Naive B cell (primary cell): ENCODE measurements at regions not wholly inside any gene's neighbourhood (a gene's known extent, or its start where the extent isn't known, plus 50 kb on each side); places are given as distances from the start of the nearest gene placed in this dataset.

Experiments used
- ATAC-seq, 2 donors: fragments of 150-1000 bp; cut with Tn5 transposase; 2 replicates each; pipeline ENCODE4 v1.10.0; 2021; ENCODE audit warnings: low read depth in 2 of 2, mild to moderate bottlenecking in 2 of 2, moderate library complexity in 2 of 2
- DNase-seq: peaks from one replicate; pipeline ENCODE4 v3.0.0; 2022
- H3K27ac Mint-ChIP-seq, 6 donors: one replicate each; pipeline ENCODE4 v1.8.0; 2020 to 2022; ENCODE audit warnings: mild to moderate bottlenecking in 6 of 6, mixed read lengths in 6 of 6, moderate library complexity in 5 of 6, inconsistent platforms in 2 of 6
- H3K27me3 Mint-ChIP-seq, 3 donors: one replicate each; pipeline ENCODE4 v1.8.0; 2021 to 2022; ENCODE audit warnings: mixed read lengths in 3 of 3, mild to moderate bottlenecking in 1 of 3
- H3K36me3 Mint-ChIP-seq, 2 donors: one replicate each; pipeline ENCODE4 v1.8.0; 2020 to 2022; ENCODE audit warnings: mixed read lengths in 2 of 2, inconsistent platforms in 1 of 2, mild to moderate bottlenecking in 1 of 2
- H3K4me1 Mint-ChIP-seq, 3 donors: one replicate each; pipeline ENCODE4 v1.8.0; 2020 to 2022; ENCODE audit warnings: mixed read lengths in 3 of 3, inconsistent platforms in 1 of 3, mild to moderate bottlenecking in 1 of 3, moderate library complexity in 1 of 3
- H3K4me3 Mint-ChIP-seq, 8 donors: one replicate each; pipeline ENCODE4 v1.8.0; 2020 to 2022; ENCODE audit warnings: mild to moderate bottlenecking in 8 of 8, mixed read lengths in 8 of 8, moderate library complexity in 8 of 8, inconsistent platforms in 2 of 8
- H3K9me3 Mint-ChIP-seq, 7 donors: one replicate each; pipeline ENCODE4 v1.8.0; 2020 to 2022; ENCODE audit warnings: mixed read lengths in 7 of 7, mild to moderate bottlenecking in 5 of 7, inconsistent platforms in 2 of 7, moderate library complexity in 1 of 7

DNA sequence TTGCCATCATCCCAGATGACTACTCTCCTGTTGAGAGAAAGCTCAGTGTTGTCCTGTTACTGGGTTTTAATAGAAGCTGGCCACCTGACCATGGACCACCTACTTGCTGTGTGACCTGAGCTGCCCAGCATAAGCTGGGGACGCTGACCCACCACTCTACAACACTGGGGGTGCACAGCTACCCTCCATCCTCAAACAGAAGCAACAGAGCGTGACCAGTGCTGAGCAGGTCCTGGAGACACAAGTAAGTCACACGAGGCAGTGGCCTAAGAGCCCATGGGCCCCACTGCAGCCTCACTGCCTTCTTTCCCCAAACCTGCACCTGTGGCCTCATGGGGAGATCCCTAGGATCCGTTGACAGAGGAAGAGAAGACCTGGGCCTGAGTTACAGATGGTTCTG, 198.6 kb upstream of the ADARB2 start:
- peaks cover 0 to 2% (median 0%) of the 10 kb centered on the region in 7 donors for H3K9me3 Mint-ChIP-seq
- H3K4me1 Mint-ChIP-seq: peaks cover 25 to 27% (median 27%) of the 10 kb centered on the region in 3 donors
- H3K27ac Mint-ChIP-seq: peak overlapping the region in 4 of 6 donors; percentile 15 to 97 (median 76)

DNA sequence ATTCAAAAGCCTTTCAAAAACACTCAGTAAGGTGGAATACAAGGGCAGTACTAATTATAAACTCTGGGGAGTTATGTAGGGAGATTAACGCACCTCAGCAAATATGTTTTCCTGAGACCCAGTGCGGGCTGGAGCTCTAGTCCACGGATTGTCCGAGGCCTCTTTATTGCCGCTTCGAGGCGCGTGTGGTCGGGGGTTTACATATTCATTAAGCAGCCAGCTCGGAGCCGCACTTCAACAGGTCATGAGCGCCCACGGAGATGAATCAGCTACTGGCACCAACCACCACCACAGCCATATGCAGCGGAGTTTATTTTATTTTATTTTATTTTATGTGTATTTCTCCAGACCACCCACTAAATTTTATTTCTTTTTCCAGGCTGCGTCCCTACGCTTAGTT, 195.9 kb upstream of the ADARB2 start:
- peak overlapping the region in 2 of 6 donors; percentile 53 to 57 for H3K27ac Mint-ChIP-seq
- ATAC-seq (no peak), DNase-seq (no peak)
- peak overlapping the region in 1 of 8 donors; percentile 77 for H3K4me3 Mint-ChIP-seq
- peaks cover 5 to 21% (median 7%) of the 10 kb centered on the region in 3 donors for H3K27me3 Mint-ChIP-seq
- no peaks in the 10 kb centered on the region for H3K36me3 Mint-ChIP-seq
- peaks cover 11 to 16% (median 12%) of the 10 kb centered on the region in 3 donors for H3K4me1 Mint-ChIP-seq
- H3K9me3 Mint-ChIP-seq: no peaks in the 10 kb centered on the region

More for the DNA sequence above, 198.6 kb upstream of the ADARB2 start:
- DNase-seq: no peak
- Mint-ChIP-seq H3K4me3 (peak overlapping the region in 1 of 8 donors; percentile 44), H3K27me3 (peaks cover 0 to 7% (median 4%) of the 10 kb centered on the region in 3 donors), H3K36me3 (no peaks in the 10 kb centered on the region)
- no peak for ATAC-seq

DNA sequence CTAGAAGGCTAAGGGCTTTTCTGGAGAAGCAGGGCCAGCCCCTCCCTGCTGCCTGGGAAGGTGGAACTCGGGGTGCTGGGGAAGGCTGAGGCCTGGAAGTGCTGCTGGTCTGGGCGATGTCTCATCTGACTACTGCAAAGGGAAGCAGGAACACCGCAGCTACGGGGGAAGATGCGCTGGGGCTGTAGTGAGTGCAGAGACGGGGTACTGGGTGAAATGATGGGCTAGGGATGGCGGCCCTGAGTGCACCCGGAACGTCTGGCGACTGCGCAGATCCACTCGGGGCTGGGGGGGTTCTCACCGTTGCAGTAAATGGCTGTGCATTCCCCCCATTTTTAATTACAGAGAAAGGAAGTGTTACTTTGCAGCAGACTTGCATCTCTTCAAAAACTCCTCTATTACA, 195.4 kb upstream of the ADARB2 start:
- Mint-ChIP-seq H3K4me3 (peak overlapping the region in 6 of 8 donors; percentile 31 to 77 (median 56)), H3K9me3 (no peaks in the 10 kb centered on the region), H3K27ac (peak overlapping the region in 4 of 6 donors; percentile 12 to 75 (median 55)), H3K27me3 (peaks cover 8 to 25% (median 11%) of the 10 kb centered on the region in 3 donors), H3K4me1 (peaks cover 10 to 16% (median 10%) of the 10 kb centered on the region in 3 donors), H3K36me3 (no peaks in the 10 kb centered on the region)
- DNase-seq (no peak), ATAC-seq (peak; percentile 40 to 64)

DNA sequence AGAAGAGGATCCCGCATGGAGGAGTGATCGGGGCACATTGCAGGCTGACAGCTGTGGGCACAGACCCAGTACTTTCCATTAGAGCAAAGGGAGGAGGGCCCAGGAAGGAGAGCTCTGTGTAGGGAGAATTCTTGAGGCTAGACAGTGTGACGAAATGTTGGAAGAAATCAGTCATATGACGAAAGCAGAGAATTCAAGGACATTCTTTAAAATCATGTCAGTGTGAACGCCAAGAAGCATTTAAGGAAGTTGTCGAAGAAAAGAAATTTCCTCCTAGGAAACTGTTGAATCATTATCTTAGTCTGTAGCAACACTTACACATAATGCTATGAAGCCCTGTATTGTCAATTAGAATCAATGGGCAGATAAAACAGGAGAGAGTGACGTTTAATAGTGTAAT, 191.3 kb upstream of the ADARB2 start:
- Mint-ChIP-seq H3K36me3 (no peaks in the 10 kb centered on the region), H3K27me3 (peaks cover 7 to 18% (median 8%) of the 10 kb centered on the region in 3 donors), H3K27ac (peak overlapping the region in 1 of 6 donors; percentile 31)

DNA sequence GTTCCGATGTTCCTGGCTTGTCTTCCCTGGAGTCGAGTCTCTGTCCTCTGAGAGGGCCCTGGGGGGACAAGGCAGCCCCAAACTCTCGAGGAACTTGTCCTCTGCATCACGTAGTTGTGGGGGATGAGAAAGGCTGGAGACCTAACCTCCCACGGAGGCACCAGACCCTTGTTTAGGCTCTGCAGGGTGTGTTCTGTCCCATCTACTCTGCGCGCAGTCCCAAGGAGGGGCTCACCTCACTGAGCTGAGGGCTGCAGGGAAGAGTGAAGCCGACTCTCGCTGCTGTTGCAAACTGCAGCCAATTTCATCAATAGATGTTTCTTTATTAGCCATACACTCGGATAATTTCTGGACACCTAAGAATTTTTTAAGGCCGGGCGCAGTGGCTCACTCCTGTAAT, 186.7 kb upstream of the ADARB2 start:
- H3K27me3 Mint-ChIP-seq: peaks cover 8 to 12% (median 11%) of the 10 kb centered on the region in 3 donors
- H3K27ac Mint-ChIP-seq: no peak overlapping the region
- H3K36me3 Mint-ChIP-seq: no peaks in the 10 kb centered on the region
- no peak overlapping the region for H3K4me3 Mint-ChIP-seq
- DNase-seq: no peak
- H3K4me1 Mint-ChIP-seq: no peaks in the 10 kb centered on the region
- ATAC-seq: no peak
- no peaks in the 10 kb centered on the region for H3K9me3 Mint-ChIP-seq

More for the DNA sequence above, 191.3 kb upstream of the ADARB2 start:
- H3K4me1 Mint-ChIP-seq: peaks cover 10 to 16% (median 10%) of the 10 kb centered on the region in 3 donors
- ATAC-seq (no peak), DNase-seq (no peak)
- no peak overlapping the region for H3K4me3 Mint-ChIP-seq
- H3K9me3 Mint-ChIP-seq: no peaks in the 10 kb centered on the region

DNA sequence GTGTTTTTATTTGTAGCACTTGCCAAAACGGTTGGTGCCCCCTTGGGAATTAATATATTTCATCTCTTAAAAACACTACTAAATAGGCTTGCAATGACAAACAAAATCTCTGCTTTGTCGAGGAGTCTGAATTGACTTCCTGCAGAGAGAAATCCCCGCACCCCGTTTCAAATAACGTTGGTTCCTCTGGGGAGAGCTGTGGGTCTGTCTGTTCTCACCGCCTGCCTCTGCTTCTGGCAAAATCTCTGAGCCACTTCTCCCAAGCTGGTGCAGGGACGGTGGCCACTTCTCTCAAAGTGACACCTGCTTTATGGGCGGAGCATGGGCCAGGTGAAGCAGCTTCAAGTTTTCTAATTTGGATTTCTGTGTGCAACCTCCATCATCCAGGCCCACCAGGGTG, 186.3 kb upstream of the ADARB2 start:
- ATAC-seq (no peak), DNase-seq (no peak)
- no peaks in the 10 kb centered on the region for H3K36me3 Mint-ChIP-seq

DNA sequence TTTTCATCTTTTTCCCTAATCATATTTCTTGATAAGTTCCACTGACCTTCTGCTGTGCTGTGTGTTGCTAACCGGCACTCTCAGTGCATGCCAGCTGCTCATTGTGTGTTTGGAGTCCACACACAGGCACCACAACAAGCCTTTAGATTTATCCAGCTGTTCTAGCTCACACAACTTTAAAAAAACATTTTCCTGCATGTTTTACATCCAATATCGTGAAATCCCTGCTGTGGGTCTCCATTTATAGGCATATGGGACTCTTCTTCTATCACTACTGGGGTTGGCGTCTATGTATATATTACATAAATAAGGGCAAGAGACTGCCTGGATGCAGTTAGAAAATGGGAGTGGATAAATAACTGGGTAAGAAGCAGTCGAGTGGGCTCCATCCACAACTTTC, 183.6 kb upstream of the ADARB2 start:
- no peak overlapping the region for H3K27ac Mint-ChIP-seq
- DNase-seq (no peak), ATAC-seq (no peak)
- peaks cover 0 to 4% (median 0%) of the 10 kb centered on the region in 3 donors for H3K27me3 Mint-ChIP-seq
- no peaks in the 10 kb centered on the region for H3K36me3 Mint-ChIP-seq
- H3K9me3 Mint-ChIP-seq: peaks cover 0 to 8% (median 0%) of the 10 kb centered on the region in 7 donors
- no peaks in the 10 kb centered on the region for H3K4me1 Mint-ChIP-seq
- H3K4me3 Mint-ChIP-seq: no peak overlapping the region

More for the DNA sequence above, 186.3 kb upstream of the ADARB2 start:
- peaks cover 7 to 11% (median 8%) of the 10 kb centered on the region in 3 donors for H3K27me3 Mint-ChIP-seq
- peaks cover 0 to under 1% (median 0%) of the 10 kb centered on the region in 7 donors for H3K9me3 Mint-ChIP-seq
- H3K4me1 Mint-ChIP-seq: no peaks in the 10 kb centered on the region
- no peak overlapping the region for H3K4me3 Mint-ChIP-seq
- no peak overlapping the region for H3K27ac Mint-ChIP-seq

DNA sequence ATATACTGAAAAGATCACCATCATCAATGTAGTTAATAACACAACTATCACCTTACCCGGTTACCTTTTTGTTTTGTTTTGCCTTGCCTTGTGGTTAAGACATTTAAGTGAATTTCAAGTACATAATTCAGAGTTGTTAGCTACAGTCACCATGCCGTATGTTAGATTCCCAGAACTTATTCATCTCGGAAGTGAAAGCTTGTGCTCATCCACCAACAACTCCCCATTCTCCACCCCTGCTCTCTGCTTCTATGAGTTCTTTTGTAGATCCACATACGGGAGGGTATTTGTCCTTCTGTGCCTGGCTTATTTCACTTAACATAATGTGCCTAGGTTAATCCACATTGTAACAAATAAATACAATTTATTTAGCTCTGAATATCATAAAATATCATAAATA, 182.8 kb upstream of the ADARB2 start:
- Mint-ChIP-seq H3K4me3 (no peak overlapping the region), H3K27ac (no peak overlapping the region), H3K4me1 (no peaks in the 10 kb centered on the region), H3K36me3 (no peaks in the 10 kb centered on the region), H3K27me3 (peaks cover 0 to 4% (median 0%) of the 10 kb centered on the region in 3 donors), H3K9me3 (peaks cover 0 to 8% (median 0%) of the 10 kb centered on the region in 7 donors)
- ATAC-seq (no peak), DNase-seq (no peak)

DNA sequence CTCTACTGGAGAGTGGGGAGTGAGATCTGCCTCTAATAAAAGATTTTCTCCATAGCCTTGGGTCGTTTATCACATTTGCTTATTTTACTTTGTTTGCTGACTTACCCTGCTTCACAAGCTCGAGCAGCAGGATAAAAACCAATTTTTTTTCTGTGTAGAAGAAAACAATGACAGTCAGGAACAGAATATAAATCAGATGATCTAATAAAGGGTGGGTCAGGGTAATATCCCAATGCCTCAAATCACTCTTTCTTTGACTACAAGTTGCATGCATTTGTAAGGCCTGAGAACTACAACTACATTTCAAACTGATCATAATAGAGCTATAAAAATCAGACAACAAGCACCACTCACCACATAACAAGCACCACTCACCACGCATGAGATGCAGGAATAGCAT, 174.4 kb upstream of the ADARB2 start:
- no peaks in the 10 kb centered on the region for H3K27me3 Mint-ChIP-seq
- no peaks in the 10 kb centered on the region for H3K4me1 Mint-ChIP-seq
- no peak overlapping the region for H3K27ac Mint-ChIP-seq
- ATAC-seq (no peak), DNase-seq (no peak)
- no peaks in the 10 kb centered on the region for H3K36me3 Mint-ChIP-seq
- peaks cover 0 to 3% (median 0%) of the 10 kb centered on the region in 7 donors for H3K9me3 Mint-ChIP-seq
- no peak overlapping the region for H3K4me3 Mint-ChIP-seq

DNA sequence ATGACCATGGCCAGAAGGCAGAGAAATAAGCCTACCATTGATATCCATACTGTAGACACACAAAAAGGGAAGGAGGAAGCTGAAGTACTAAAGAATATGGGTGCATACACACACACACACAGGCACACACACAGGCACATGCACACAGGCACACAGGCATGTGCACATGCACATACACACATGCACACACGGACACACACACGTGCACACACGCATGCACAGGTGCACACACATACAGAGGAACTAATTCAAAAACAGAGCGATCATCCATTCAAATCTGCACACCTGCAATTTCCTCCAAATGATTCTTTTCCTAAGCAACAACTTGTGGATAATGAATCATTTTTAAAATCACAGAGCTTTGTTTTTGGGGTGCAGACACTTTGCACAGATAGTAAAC, 166.7 kb upstream of the ADARB2 start:
- H3K27ac Mint-ChIP-seq: no peak overlapping the region
- H3K4me3 Mint-ChIP-seq: no peak overlapping the region
- peaks cover 0 to 13% (median 5%) of the 10 kb centered on the region in 7 donors for H3K9me3 Mint-ChIP-seq
- ATAC-seq (no peak), DNase-seq (no peak)
- H3K27me3 Mint-ChIP-seq: peaks cover 4 to 21% (median 11%) of the 10 kb centered on the region in 3 donors
- H3K36me3 Mint-ChIP-seq: no peaks in the 10 kb centered on the region
- no peaks in the 10 kb centered on the region for H3K4me1 Mint-ChIP-seq

DNA sequence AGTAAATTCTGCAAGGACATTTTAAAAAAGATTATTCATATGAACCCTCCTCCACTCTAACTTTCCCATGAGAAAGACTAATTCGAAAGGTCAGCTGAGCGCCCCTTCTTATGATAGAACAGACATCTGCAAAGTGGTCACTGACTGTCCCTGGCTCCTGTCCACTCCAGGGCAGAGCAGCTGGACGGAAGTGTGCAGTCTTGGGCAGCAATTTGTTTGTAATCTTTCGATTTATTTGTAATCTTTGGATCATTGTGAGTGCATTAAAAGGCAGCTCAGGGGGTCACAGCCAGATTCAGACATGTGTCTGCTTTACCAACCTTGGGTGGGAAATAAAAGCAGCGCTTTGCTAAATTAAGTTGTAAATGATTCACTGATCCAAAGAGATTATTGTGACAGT, 158.8 kb upstream of the ADARB2 start:
- H3K36me3 Mint-ChIP-seq: no peaks in the 10 kb centered on the region
- H3K27me3 Mint-ChIP-seq: peaks cover 5 to 13% (median 10%) of the 10 kb centered on the region in 3 donors
- H3K9me3 Mint-ChIP-seq: no peaks in the 10 kb centered on the region
- H3K4me1 Mint-ChIP-seq: no peaks in the 10 kb centered on the region
- H3K4me3 Mint-ChIP-seq: no peak overlapping the region
- no peak overlapping the region for H3K27ac Mint-ChIP-seq
- ATAC-seq (no peak), DNase-seq (no peak)

DNA sequence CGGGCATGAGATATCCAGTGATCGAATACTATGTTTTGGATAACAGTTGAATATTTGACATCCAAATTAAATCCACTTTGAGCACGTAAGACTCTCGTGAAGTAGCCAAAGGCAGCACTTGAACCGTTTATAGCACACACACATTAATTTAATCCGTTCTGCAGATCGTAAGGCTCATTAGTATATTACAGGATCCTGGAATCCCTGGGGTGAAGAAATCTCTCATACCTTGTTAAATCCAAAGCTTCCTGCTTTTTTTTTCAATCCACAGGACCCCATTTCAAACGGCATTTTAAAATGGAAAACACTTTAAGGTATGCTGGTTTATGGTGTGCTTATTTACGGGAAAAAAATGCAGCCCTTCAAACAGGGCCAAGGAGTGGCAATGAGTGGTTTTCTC, 158.4 kb upstream of the ADARB2 start:
- ATAC-seq: no peak
- H3K27ac Mint-ChIP-seq: no peak overlapping the region
- H3K4me1 Mint-ChIP-seq: no peaks in the 10 kb centered on the region
- peaks cover 5 to 15% (median 12%) of the 10 kb centered on the region in 3 donors for H3K27me3 Mint-ChIP-seq
- H3K9me3 Mint-ChIP-seq: peaks cover 0 to 2% (median 0%) of the 10 kb centered on the region in 7 donors
- no peak overlapping the region for H3K4me3 Mint-ChIP-seq
- no peaks in the 10 kb centered on the region for H3K36me3 Mint-ChIP-seq
- no peak for DNase-seq

DNA sequence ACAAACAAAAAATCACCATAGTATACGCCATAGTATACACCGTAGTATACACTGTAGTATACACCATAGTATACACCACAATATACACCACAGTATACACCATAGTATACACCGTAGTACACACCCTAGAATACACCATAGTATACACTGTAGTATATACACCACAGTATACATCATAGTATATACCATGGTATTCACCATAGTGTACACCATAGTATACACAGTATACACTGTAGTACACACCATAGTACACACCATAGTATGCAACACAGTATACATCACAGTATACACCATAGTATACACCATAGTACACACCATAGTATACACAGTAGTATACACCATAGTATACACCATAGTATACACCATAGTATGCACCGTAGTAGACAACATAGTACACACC, 157.6 kb upstream of the ADARB2 start:
- DNase-seq: no peak
- Mint-ChIP-seq H3K36me3 (no peaks in the 10 kb centered on the region), H3K27me3 (peaks cover 5 to 19% (median 18%) of the 10 kb centered on the region in 3 donors), H3K27ac (no peak overlapping the region), H3K9me3 (peaks cover 0 to 2% (median 0%) of the 10 kb centered on the region in 7 donors), H3K4me1 (no peaks in the 10 kb centered on the region), H3K4me3 (no peak overlapping the region)
- ATAC-seq: no peak

DNA sequence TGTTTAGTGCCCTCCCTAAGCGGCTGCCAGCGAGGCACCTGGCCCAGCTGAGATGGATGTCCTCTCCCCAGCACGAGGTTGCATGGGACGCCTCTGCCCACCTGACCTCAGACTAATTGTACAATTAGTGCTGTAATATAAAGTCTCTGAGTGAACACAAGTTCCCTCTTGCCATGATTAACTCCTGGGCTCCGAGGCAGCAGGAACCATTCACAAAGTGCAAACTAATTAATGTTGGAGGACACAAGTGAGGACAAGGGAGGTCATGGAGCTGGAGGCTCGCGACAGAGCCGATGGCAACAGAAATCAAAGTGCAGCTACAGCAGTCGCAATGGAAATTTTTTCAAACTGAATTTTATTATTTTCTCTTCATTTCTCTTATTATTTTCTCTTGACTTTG, 156.6 kb upstream of the ADARB2 start:
- no peaks in the 10 kb centered on the region for H3K4me1 Mint-ChIP-seq
- peak overlapping the region in 1 of 6 donors; percentile 28 for H3K27ac Mint-ChIP-seq
- H3K36me3 Mint-ChIP-seq: peaks cover 0 to under 1% of the 10 kb centered on the region in 2 donors
- peaks cover 0 to 2% (median 0%) of the 10 kb centered on the region in 7 donors for H3K9me3 Mint-ChIP-seq
- peaks cover 7 to 19% (median 18%) of the 10 kb centered on the region in 3 donors for H3K27me3 Mint-ChIP-seq
- DNase-seq: no peak
- no peak for ATAC-seq
- no peak overlapping the region for H3K4me3 Mint-ChIP-seq
